ENCODE measurements at regions not wholly inside any gene's neighbourhood (a gene's known extent, or its start where the extent isn't known, plus 50 kb on each side); places are given as distances from the start of the nearest gene placed in this dataset.

DNA sequence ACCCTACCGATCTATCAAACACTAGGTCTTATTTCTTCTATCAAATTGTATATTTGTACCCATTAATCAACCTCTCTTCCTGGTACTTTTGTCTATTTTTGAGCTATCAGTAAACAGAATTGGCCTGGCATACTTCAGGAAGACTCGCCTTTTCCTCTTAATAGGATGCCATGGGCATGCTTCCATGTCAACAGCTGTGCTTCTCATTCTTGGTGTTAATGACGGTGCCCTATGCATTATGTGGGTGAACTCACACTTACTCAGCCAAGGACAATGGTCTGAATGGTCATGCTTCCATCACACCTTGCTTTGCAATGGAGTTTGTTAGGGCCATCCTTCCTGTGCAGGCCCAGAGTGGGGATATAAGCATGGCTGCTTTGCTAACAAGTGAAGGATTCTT, 521.8 kb downstream of the MIAT start:
- peaks cover 6 to 7% of the 10 kb centered on the region in 2 donors for H3K4me1 ChIP-seq (ENCODE audit: control insufficient read depth in 2 of 2, insufficient read depth in 1 of 2, low read depth in 1 of 2, low read length in 2 of 2)
- H3K4me2 ChIP-seq (ENCODE audit: insufficient read depth, low read length, poor library complexity, severe bottlenecking) = no peak overlapping the region
- no peaks in the 10 kb centered on the region for H3K79me1 ChIP-seq (ENCODE audit: low read depth, low read length)
- H3K9ac ChIP-seq (ENCODE audit: low read depth, low read length, poor library complexity) = no peak overlapping the region
- H3K18ac ChIP-seq (ENCODE audit: low read length) = no peak overlapping the region
- H4K8ac ChIP-seq (ENCODE audit: low read depth, low read length) = no peak overlapping the region
- DNase-seq (ENCODE audit: low spot score) = no peak
- no peak overlapping the region for H2AFZ ChIP-seq (ENCODE audit: low read length)
- H3K36me3 ChIP-seq (replicated peaks in 1 of 2; ENCODE audit: control insufficient read depth in 2 of 2, insufficient read depth in 2 of 2, low read length in 2 of 2) = no peaks in the 10 kb centered on the region
- no peak overlapping the region for H2BK5ac ChIP-seq (ENCODE audit: low read length)
- H2BK120ac ChIP-seq (ENCODE audit: low read depth, low read length) = no peak overlapping the region
- H3K27me3 ChIP-seq (ENCODE audit: control insufficient read depth in 3 of 3, insufficient read depth in 3 of 3, low read depth in 1 of 3, low read length in 3 of 3) = peaks cover 0 to 5% (median 0%) of the 10 kb centered on the region in 3 experiments
- H3K4me3 ChIP-seq (ENCODE audit: low read length in 2 of 2) = no peak overlapping the region
- no CpG with 5 or more reads among the region's 3 CpGs for WGBS, 2 donors (ENCODE audit: extremely low coverage in 2 of 2, insufficient read length in 2 of 2, insufficient replicate concordance in 1 of 2)
- H3K9me3 ChIP-seq (replicated peaks in 1 of 2; ENCODE audit: control insufficient read depth in 2 of 2, insufficient read depth in 1 of 2, low read depth in 1 of 2, low read length in 2 of 2) = no peaks in the 10 kb centered on the region
- no peak overlapping the region for H3K23ac ChIP-seq (ENCODE audit: low read depth, low read length, poor library complexity)
- no peak overlapping the region for H3K4ac ChIP-seq (ENCODE audit: low read length)
- no peak overlapping the region for H2AK5ac ChIP-seq (ENCODE audit: low read depth, low read length)
- no peak overlapping the region for H2BK15ac ChIP-seq (ENCODE audit: low read length)
- H4K91ac ChIP-seq (ENCODE audit: low read depth, low read length, poor library complexity) = no peak overlapping the region
- no peak overlapping the region for H2BK12ac ChIP-seq (ENCODE audit: low read length)
- H3K14ac ChIP-seq (ENCODE audit: low read length) = no peak overlapping the region
- no peak overlapping the region for H3K27ac ChIP-seq (replicated peaks; ENCODE audit: low read length)

DNA sequence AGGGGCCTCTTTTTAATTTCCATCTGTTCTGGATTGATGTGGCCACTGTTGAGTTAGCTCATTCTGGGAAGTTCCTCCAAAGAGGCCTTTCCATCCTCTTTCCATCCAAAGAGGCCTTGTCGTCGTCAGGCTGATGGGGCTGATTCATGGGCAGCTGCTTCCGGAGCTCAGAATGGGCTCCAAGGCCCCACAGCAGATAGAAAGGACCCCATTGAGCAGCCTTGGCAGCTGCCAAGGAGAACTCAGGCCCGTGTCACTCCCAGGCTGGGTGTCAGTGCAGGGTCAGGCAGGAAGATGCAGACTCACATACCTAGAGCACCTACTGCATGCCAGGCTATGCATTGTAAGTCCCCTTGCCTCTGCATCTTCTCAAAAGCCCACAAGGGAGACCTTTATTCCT, 524.1 kb downstream of the MIAT start:
- H3K4me2 ChIP-seq (ENCODE audit: insufficient read depth, low read length, poor library complexity, severe bottlenecking) = no peak overlapping the region
- H4K8ac ChIP-seq (ENCODE audit: low read depth, low read length) = no peak overlapping the region
- H2BK120ac ChIP-seq (ENCODE audit: low read depth, low read length) = no peak overlapping the region
- no peak overlapping the region for H3K14ac ChIP-seq (ENCODE audit: low read length)
- H3K18ac ChIP-seq (ENCODE audit: low read length) = no peak overlapping the region
- WGBS, 2 donors (ENCODE audit: extremely low coverage in 2 of 2, insufficient read length in 2 of 2, insufficient replicate concordance in 1 of 2) = no CpG with 5 or more reads among the region's 4 CpGs
- H3K9ac ChIP-seq (ENCODE audit: low read depth, low read length, poor library complexity) = no peak overlapping the region
- H3K27me3 ChIP-seq (ENCODE audit: control insufficient read depth in 3 of 3, insufficient read depth in 3 of 3, low read depth in 1 of 3, low read length in 3 of 3) = no peaks in the 10 kb centered on the region
- no peak overlapping the region for H3K23ac ChIP-seq (ENCODE audit: low read depth, low read length, poor library complexity)
- no peak overlapping the region for H3K4me3 ChIP-seq (ENCODE audit: low read length in 2 of 2)
- no peak overlapping the region for H2AFZ ChIP-seq (ENCODE audit: low read length)
- H3K36me3 ChIP-seq (replicated peaks in 1 of 2; ENCODE audit: control insufficient read depth in 2 of 2, insufficient read depth in 2 of 2, low read length in 2 of 2) = no peaks in the 10 kb centered on the region
- H2BK5ac ChIP-seq (ENCODE audit: low read length) = no peak overlapping the region
- no peak overlapping the region for H2BK15ac ChIP-seq (ENCODE audit: low read length)
- no peak overlapping the region for H4K91ac ChIP-seq (ENCODE audit: low read depth, low read length, poor library complexity)
- no peak for DNase-seq (ENCODE audit: low spot score)
- H3K4me1 ChIP-seq (ENCODE audit: control insufficient read depth in 2 of 2, insufficient read depth in 1 of 2, low read depth in 1 of 2, low read length in 2 of 2) = peaks cover 0 to 3% of the 10 kb centered on the region in 2 donors
- H3K9me3 ChIP-seq (replicated peaks in 1 of 2; ENCODE audit: control insufficient read depth in 2 of 2, insufficient read depth in 1 of 2, low read depth in 1 of 2, low read length in 2 of 2) = no peaks in the 10 kb centered on the region
- no peak overlapping the region for H2AK5ac ChIP-seq (ENCODE audit: low read depth, low read length)
- no peaks in the 10 kb centered on the region for H3K79me1 ChIP-seq (ENCODE audit: low read depth, low read length)
- no peak overlapping the region for H2BK12ac ChIP-seq (ENCODE audit: low read length)
- H3K27ac ChIP-seq (replicated peaks; ENCODE audit: low read length) = no peak overlapping the region
- no peak overlapping the region for H3K4ac ChIP-seq (ENCODE audit: low read length)

- Histone ChIP-seq H3K9ac (ENCODE audit: low read depth, low read length, poor library complexity) (no peak overlapping the region), H2AK5ac (ENCODE audit: low read depth, low read length) (peak overlapping the region; percentile 41), H2BK15ac (ENCODE audit: low read length) (peak overlapping the region; percentile 12), H4K91ac (ENCODE audit: low read depth, low read length, poor library complexity) (no peak overlapping the region), H3K14ac (ENCODE audit: low read length) (peak overlapping the region; percentile 83), H2BK12ac (ENCODE audit: low read length) (no peak overlapping the region), H2BK120ac (ENCODE audit: low read depth, low read length) (no peak overlapping the region), H3K27me3 (ENCODE audit: control insufficient read depth in 3 of 3, insufficient read depth in 3 of 3, low read depth in 1 of 3, low read length in 3 of 3) (no peaks in the 10 kb centered on the region), H2BK5ac (ENCODE audit: low read length) (no peak overlapping the region), H3K18ac (ENCODE audit: low read length) (peak overlapping the region; percentile 50), H3K23ac (ENCODE audit: low read depth, low read length, poor library complexity) (no peak overlapping the region), H3K4me3 (ENCODE audit: low read length in 2 of 2) (no peak overlapping the region), H3K4me1 (ENCODE audit: control insufficient read depth in 2 of 2, insufficient read depth in 1 of 2, low read depth in 1 of 2, low read length in 2 of 2) (no peaks in the 10 kb centered on the region), H3K79me1 (ENCODE audit: low read depth, low read length) (no peaks in the 10 kb centered on the region), H3K27ac (replicated peaks; ENCODE audit: low read length) (no peak overlapping the region), H2AFZ (ENCODE audit: low read length) (no peak overlapping the region), H4K8ac (ENCODE audit: low read depth, low read length) (no peak overlapping the region), H3K9me3 (replicated peaks in 1 of 2; ENCODE audit: control insufficient read depth in 2 of 2, insufficient read depth in 1 of 2, low read depth in 1 of 2, low read length in 2 of 2) (peaks cover 0 to 2% of the 10 kb centered on the region in 2 donors), H3K4me2 (ENCODE audit: insufficient read depth, low read length, poor library complexity, severe bottlenecking) (no peak overlapping the region), H3K36me3 (replicated peaks in 1 of 2; ENCODE audit: control insufficient read depth in 2 of 2, insufficient read depth in 2 of 2, low read length in 2 of 2) (no peaks in the 10 kb centered on the region), H3K4ac (ENCODE audit: low read length) (no peak overlapping the region)
- no CpG with 5 or more reads among the region's 6 CpGs for WGBS, 2 donors (ENCODE audit: extremely low coverage in 2 of 2, insufficient read length in 2 of 2, insufficient replicate concordance in 1 of 2)
- DNase-seq (ENCODE audit: low spot score) = no peak
These were observed 526.1 kb downstream of the MIAT start for GRCh38 chr22:27183474-27183873.

DNA sequence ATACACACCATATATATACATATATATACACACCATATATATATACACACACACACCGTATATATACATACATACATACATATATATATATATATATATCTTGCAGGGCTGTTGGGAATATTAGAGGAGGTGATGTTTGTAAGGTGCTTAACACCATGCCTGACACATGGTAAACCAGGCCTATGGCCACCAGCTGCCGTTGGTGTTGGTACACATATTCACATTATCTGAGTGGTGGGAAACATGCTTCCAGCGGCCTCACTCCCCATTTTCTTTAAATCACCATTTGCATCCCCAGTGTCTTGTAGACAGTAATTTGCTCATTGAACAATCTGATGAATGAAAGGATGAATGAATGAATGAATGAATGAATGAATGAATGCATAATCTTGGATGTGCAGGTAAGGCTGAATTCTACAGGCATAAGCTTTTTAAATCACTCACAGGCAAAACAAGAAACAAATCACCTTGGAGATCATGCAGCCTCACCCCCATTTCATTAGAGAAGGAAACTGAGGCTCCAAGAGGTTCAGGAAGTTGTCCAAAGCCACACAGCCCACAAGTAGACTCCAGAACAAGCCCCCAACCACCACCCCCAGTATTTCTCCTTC, 527.8 kb downstream of the MIAT start:
- H3K9ac ChIP-seq (ENCODE audit: low read depth, low read length, poor library complexity) = no peak overlapping the region
- H3K18ac ChIP-seq (ENCODE audit: low read length) = no peak overlapping the region
- no peak overlapping the region for H3K4ac ChIP-seq (ENCODE audit: low read length)
- H3K27me3 ChIP-seq (ENCODE audit: control insufficient read depth in 3 of 3, insufficient read depth in 3 of 3, low read depth in 1 of 3, low read length in 3 of 3) = no peaks in the 10 kb centered on the region
- H3K4me1 ChIP-seq (ENCODE audit: control insufficient read depth in 2 of 2, insufficient read depth in 1 of 2, low read depth in 1 of 2, low read length in 2 of 2) = no peaks in the 10 kb centered on the region
- no peak overlapping the region for H3K14ac ChIP-seq (ENCODE audit: low read length)
- WGBS, 2 donors (ENCODE audit: extremely low coverage in 2 of 2, insufficient read length in 2 of 2, insufficient replicate concordance in 1 of 2) = no CpG with 5 or more reads among the region's 3 CpGs
- peaks cover 0 to 2% of the 10 kb centered on the region in 2 donors for H3K9me3 ChIP-seq (replicated peaks in 1 of 2; ENCODE audit: control insufficient read depth in 2 of 2, insufficient read depth in 1 of 2, low read depth in 1 of 2, low read length in 2 of 2)
- H2BK12ac ChIP-seq (ENCODE audit: low read length) = no peak overlapping the region
- no peak overlapping the region for H4K8ac ChIP-seq (ENCODE audit: low read depth, low read length)
- no peak overlapping the region for H2AK5ac ChIP-seq (ENCODE audit: low read depth, low read length)
- no peak for DNase-seq (ENCODE audit: low spot score)
- H2BK5ac ChIP-seq (ENCODE audit: low read length) = no peak overlapping the region
- no peak overlapping the region for H4K91ac ChIP-seq (ENCODE audit: low read depth, low read length, poor library complexity)
- no peak overlapping the region for H3K4me2 ChIP-seq (ENCODE audit: insufficient read depth, low read length, poor library complexity, severe bottlenecking)
- H3K79me1 ChIP-seq (ENCODE audit: low read depth, low read length) = no peaks in the 10 kb centered on the region
- no peak overlapping the region for H2BK120ac ChIP-seq (ENCODE audit: low read depth, low read length)
- no peaks in the 10 kb centered on the region for H3K36me3 ChIP-seq (replicated peaks in 1 of 2; ENCODE audit: control insufficient read depth in 2 of 2, insufficient read depth in 2 of 2, low read length in 2 of 2)
- H3K23ac ChIP-seq (ENCODE audit: low read depth, low read length, poor library complexity) = no peak overlapping the region
- no peak overlapping the region for H3K4me3 ChIP-seq (ENCODE audit: low read length in 2 of 2)
- H3K27ac ChIP-seq (replicated peaks; ENCODE audit: low read length) = no peak overlapping the region
- no peak overlapping the region for H2BK15ac ChIP-seq (ENCODE audit: low read length)
- H2AFZ ChIP-seq (ENCODE audit: low read length) = no peak overlapping the region

Data from neuronal stem cell (in vitro differentiated cells).